Glomerular visceral epithelial cell (primary cell): ENCODE measurements at regions not wholly inside any gene's neighbourhood (a gene's known extent, or its start where the extent isn't known, plus 50 kb on each side); places are given as distances from the start of the nearest gene placed in this dataset.

Experiments
- DNase-seq: peaks from one replicate; pipeline ENCODE4 v3.0.0-alpha.2; 2016; ENCODE audit errors: extremely low spot score

GRCh38 chr3:176933704-176934103 is 263.6 kb downstream of the TBL1XR1 start:
- DNase-seq = no peak

- no peak for DNase-seq
These were observed 264.8 kb downstream of the TBL1XR1 start for GRCh38 chr3:176932433-176932832.

GRCh38 chr3:176931991-176932390 is 265.3 kb downstream of the TBL1XR1 start:
- no peak for DNase-seq

- no peak for DNase-seq
These were observed 266.3 kb downstream of the TBL1XR1 start for GRCh38 chr3:176930942-176931341.

- no peak for DNase-seq
These were observed 268.7 kb downstream of the TBL1XR1 start for GRCh38 chr3:176928582-176928931.

- no peak for DNase-seq
These were observed 269.3 kb downstream of the TBL1XR1 start for GRCh38 chr3:176927706-176928581.

- DNase-seq = peak; percentile 40
These were observed 270.0 kb downstream of the TBL1XR1 start for GRCh38 chr3:176927280-176927679.

GRCh38 chr3:176926688-176927087 is 270.6 kb downstream of the TBL1XR1 start:
- DNase-seq = no peak

GRCh38 chr3:176926034-176926433 is 271.2 kb downstream of the TBL1XR1 start:
- DNase-seq = no peak

GRCh38 chr3:176920766-176921160 is 276.5 kb downstream of the TBL1XR1 start:
- no peak for DNase-seq

GRCh38 chr3:176919836-176920765 is 277.2 kb downstream of the TBL1XR1 start:
- DNase-seq = no peak

GRCh38 chr3:176916777-176917176 is 280.5 kb downstream of the TBL1XR1 start:
- no peak for DNase-seq

GRCh38 chr3:176914764-176915163 is 282.5 kb downstream of the TBL1XR1 start:
- DNase-seq = no peak

GRCh38 chr3:176911579-176911978 is 285.7 kb downstream of the TBL1XR1 start:
- DNase-seq = no peak

GRCh38 chr3:176909044-176909443 is 288.2 kb downstream of the TBL1XR1 start:
- no peak for DNase-seq

- peak; percentile 68 for DNase-seq
These were observed 291.0 kb downstream of the TBL1XR1 start for GRCh38 chr3:176906046-176906905.

- DNase-seq = no peak
These were observed 292.0 kb downstream of the TBL1XR1 start for GRCh38 chr3:176905331-176905730.

- DNase-seq = no peak
These were observed 292.8 kb downstream of the TBL1XR1 start for GRCh38 chr3:176904506-176904905.

- no peak for DNase-seq
These were observed 300.6 kb downstream of the TBL1XR1 start for GRCh38 chr3:176896640-176897039.

GRCh38 chr3:176896165-176896564 is 301.1 kb downstream of the TBL1XR1 start:
- no peak for DNase-seq

- no peak for DNase-seq
These were observed 317.6 kb downstream of the TBL1XR1 start for GRCh38 chr3:176879710-176880109.

- DNase-seq = no peak
These were observed 324.0 kb downstream of the TBL1XR1 start for GRCh38 chr3:176873261-176873660.
